Upper lobe of right lung (tissue), 1 donor: ENCODE measurements at regions not wholly inside any gene's neighbourhood (a gene's known extent, or its start where the extent isn't known, plus 50 kb on each side); places are given as distances from the start of the nearest gene placed in this dataset.

Experiments
- ATAC-seq: fragments of 200-7000 bp; cut with Tn5 transposase; one replicate; pipeline ENCODE4 v1.9.1; 2020; ENCODE audit warnings: mild to moderate bottlenecking, moderate library complexity
- DNase-seq: peaks from one replicate; pipeline ENCODE4 v3.0.0-alpha.2; 2020
- H3K27ac ChIP-seq: fragments of 200-600 bp; one replicate; pipeline ENCODE4 v1.8.0; 2022
- H3K27me3 ChIP-seq: fragments of 200-600 bp; one replicate; pipeline ENCODE4 v1.8.0; 2022; ENCODE audit warnings: mild to moderate bottlenecking
- H3K36me3 ChIP-seq: fragments of 200-600 bp; one replicate; pipeline ENCODE4 v1.8.0; 2022
- H3K4me1 ChIP-seq: fragments of 200-600 bp; one replicate; pipeline ENCODE4 v1.8.0; 2022
- H3K4me3 ChIP-seq: fragments of 200-600 bp; one replicate; pipeline ENCODE4 v1.8.0; 2022; ENCODE audit warnings: mild to moderate bottlenecking
- H3K9me3 ChIP-seq: fragments of 200-600 bp; one replicate; pipeline ENCODE4 v1.8.0; 2022
- intact Hi-C: fragments of 100-400 bp; cut with DNase I; formaldehyde crosslinking; loops from one replicate; pipeline ENCODE4 v1.11.0; 2022
- TF ChIP-seq, protein P1 (sequence below): fragments of 200-600 bp; IDR thresholded peaks from one replicate; pipeline ENCODE4 v1.8.0; 2022; ENCODE audit warnings: antibody characterized with exemption
- donor health status: DM: no; HTN: yes; CAD: no; lungs with severe emphysema.

DNA sequence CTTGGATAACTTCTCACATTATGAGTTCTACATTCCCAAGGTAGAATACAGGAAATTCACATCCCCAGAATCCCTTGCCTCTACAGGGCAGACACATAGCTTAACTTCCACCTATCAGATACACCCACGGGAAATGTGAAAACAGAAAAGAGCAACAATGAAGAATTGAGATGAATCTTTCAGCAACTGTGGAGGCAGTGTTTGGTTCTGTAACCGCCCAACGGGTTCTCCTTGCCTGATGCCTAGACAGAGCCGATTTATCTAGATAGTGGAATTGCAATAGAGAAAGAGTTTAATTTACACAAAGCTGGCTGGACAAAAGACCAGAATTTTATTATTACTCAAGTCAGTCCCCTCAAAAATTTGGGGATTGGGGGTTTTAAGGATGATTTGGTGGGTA lies 138.8 kb downstream of the MTPAP start:
- H3K4me1 ChIP-seq: no peaks in the 10 kb centered on the region
- TF ChIP-seq, protein P1, sequence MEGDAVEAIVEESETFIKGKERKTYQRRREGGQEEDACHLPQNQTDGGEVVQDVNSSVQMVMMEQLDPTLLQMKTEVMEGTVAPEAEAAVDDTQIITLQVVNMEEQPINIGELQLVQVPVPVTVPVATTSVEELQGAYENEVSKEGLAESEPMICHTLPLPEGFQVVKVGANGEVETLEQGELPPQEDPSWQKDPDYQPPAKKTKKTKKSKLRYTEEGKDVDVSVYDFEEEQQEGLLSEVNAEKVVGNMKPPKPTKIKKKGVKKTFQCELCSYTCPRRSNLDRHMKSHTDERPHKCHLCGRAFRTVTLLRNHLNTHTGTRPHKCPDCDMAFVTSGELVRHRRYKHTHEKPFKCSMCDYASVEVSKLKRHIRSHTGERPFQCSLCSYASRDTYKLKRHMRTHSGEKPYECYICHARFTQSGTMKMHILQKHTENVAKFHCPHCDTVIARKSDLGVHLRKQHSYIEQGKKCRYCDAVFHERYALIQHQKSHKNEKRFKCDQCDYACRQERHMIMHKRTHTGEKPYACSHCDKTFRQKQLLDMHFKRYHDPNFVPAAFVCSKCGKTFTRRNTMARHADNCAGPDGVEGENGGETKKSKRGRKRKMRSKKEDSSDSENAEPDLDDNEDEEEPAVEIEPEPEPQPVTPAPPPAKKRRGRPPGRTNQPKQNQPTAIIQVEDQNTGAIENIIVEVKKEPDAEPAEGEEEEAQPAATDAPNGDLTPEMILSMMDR: no peak
- intact Hi-C loops: no loop called here

DNA sequence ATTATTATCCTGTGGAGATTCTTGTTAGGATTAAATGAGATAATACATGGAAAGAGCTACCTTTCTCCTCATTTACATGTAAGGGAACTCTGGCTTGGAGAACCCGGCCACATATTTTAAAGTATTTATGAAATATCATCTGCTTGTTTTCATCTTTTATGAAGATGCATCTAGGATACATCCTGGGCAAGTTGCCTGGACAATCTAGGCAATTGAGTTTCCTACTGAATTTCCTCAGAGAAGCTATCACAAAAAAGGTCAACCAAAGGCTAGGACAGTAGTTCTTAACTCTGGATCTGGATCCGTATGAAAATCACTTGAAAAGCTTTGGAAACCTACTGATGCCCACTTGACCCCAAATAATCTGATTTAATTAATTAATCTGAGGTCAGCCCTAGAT lies 140.7 kb downstream of the MTPAP start:
- no peaks in the 10 kb centered on the region for H3K27me3 ChIP-seq
- TF ChIP-seq, protein P1: no peak
- no peak overlapping the region for H3K4me3 ChIP-seq
- intact Hi-C loops: no loop called here
- no peak overlapping the region for H3K27ac ChIP-seq
- DNase-seq (no peak), ATAC-seq (no peak)
- no peaks in the 10 kb centered on the region for H3K4me1 ChIP-seq
- H3K9me3 ChIP-seq: no peaks in the 10 kb centered on the region
- H3K36me3 ChIP-seq: no peaks in the 10 kb centered on the region

More for the DNA sequence above, 138.8 kb downstream of the MTPAP start:
- Histone ChIP-seq H3K36me3 (no peaks in the 10 kb centered on the region), H3K4me3 (no peak overlapping the region), H3K27me3 (no peaks in the 10 kb centered on the region), H3K9me3 (no peaks in the 10 kb centered on the region), H3K27ac (no peak overlapping the region)
- DNase-seq (no peak), ATAC-seq (no peak)

DNA sequence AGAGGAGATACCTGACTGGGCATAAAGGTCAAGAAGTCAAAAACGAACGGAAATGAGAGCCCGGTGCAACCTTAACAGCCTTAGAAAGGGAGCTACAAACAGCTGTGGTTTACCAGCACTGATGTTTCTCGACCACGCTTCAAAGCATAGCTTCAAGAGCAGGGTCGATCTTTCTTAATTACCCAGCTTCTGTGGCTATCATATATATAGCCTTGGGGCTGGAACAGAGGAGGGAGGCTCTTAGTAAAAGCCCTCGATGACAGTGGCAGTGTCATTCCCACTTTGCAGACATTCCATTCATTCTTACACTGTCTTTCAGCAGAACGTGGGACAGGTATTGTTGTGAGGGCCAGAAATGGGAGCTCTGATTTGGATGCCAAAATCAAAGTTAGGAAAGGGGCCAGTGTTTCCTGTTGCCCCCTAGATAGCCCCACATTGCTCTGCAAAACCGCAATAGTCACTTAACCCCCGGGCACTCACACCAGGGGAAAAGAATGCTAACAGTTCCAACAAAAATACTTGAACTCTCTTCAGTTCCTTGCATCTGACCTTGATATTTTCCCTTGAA lies 141.5 kb downstream of the MTPAP start:
- Histone ChIP-seq H3K4me3 (no peak overlapping the region), H3K9me3 (no peaks in the 10 kb centered on the region), H3K27me3 (no peaks in the 10 kb centered on the region), H3K27ac (no peak overlapping the region), H3K4me1 (no peaks in the 10 kb centered on the region), H3K36me3 (no peaks in the 10 kb centered on the region)
- intact Hi-C loops: no loop called here
- DNase-seq (no peak), ATAC-seq (peak; percentile 57)
- TF ChIP-seq, protein P1: no peak

DNA sequence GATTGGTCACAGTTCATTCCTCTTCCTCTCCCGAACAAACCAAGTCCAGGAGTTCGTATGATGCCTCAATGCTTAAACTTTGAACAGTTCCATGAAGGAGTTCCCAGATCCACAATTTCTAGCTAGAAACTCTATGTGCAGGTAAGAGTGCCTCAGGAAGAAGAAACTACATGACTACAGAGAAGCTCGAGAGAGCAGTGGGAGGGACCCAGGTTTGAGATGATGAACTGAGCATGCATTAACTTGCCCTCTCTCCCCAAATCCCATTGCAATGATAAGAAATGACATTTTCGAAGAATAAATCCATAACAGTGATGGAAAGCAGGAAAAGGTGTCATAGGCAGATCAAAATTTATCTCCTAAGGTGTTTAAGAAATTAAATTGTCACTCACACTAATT lies 140.6 kb upstream of the JCAD start:
- TF ChIP-seq, protein P1: no peak
- Histone ChIP-seq H3K27ac (no peak overlapping the region), H3K27me3 (no peaks in the 10 kb centered on the region), H3K4me1 (no peaks in the 10 kb centered on the region), H3K36me3 (no peaks in the 10 kb centered on the region), H3K4me3 (no peak overlapping the region), H3K9me3 (no peaks in the 10 kb centered on the region)
- intact Hi-C loops: no loop called here
- ATAC-seq: no peak
- no peak for DNase-seq

DNA sequence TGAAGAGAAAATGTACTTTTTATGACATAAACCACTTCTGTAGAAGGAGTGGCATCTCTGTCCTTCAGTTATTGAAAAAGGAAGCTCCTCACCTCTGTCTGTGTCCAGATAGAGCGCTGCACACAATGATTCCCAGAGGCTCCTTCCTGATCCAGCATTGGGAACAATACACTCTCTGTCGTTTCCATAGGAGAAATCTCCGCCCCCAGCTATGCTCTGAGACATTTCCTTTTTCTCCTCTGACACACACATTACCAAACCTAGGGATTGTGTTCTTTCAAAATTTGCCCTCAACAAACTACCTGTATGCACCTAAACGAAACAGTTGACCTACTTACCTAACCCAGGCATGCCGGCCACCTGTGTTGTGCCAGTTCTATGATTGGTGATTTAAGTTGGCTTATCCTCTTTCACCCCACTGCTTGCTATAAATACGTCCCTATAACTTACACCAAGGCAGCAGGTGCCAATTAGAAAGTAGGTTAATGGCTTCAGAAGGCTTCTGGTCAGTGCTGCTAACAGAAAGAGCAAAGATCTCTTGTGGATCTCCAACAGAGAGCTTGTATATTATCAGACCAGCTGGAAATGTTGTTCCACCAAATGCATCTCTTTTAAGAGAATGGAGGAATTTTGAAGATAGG lies 140.1 kb upstream of the JCAD start:
- no peak overlapping the region for H3K27ac ChIP-seq
- DNase-seq (no peak), ATAC-seq (no peak)
- no peak overlapping the region for H3K4me3 ChIP-seq
- H3K27me3 ChIP-seq: no peaks in the 10 kb centered on the region
- no peaks in the 10 kb centered on the region for H3K4me1 ChIP-seq
- TF ChIP-seq, protein P1: no peak
- H3K9me3 ChIP-seq: no peaks in the 10 kb centered on the region
- no peaks in the 10 kb centered on the region for H3K36me3 ChIP-seq
- intact Hi-C loops: no loop called here
